ENCODE measurements at regions not wholly inside any gene's neighbourhood (a gene's known extent, or its start where the extent isn't known, plus 50 kb on each side); places are given as distances from the start of the nearest gene placed in this dataset.
A peak's percentile ranks its signal among the peaks of the same experiment; 100 is the strongest.

- TF ChIP-seq, protein P1, sequence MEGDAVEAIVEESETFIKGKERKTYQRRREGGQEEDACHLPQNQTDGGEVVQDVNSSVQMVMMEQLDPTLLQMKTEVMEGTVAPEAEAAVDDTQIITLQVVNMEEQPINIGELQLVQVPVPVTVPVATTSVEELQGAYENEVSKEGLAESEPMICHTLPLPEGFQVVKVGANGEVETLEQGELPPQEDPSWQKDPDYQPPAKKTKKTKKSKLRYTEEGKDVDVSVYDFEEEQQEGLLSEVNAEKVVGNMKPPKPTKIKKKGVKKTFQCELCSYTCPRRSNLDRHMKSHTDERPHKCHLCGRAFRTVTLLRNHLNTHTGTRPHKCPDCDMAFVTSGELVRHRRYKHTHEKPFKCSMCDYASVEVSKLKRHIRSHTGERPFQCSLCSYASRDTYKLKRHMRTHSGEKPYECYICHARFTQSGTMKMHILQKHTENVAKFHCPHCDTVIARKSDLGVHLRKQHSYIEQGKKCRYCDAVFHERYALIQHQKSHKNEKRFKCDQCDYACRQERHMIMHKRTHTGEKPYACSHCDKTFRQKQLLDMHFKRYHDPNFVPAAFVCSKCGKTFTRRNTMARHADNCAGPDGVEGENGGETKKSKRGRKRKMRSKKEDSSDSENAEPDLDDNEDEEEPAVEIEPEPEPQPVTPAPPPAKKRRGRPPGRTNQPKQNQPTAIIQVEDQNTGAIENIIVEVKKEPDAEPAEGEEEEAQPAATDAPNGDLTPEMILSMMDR (IDR thresholded peaks at IDR 0.05 in 2 of 3, conservative IDR thresholded peaks at IDR 0.05 in 1 of 3; ENCODE audit: borderline replicate concordance in 1 of 3, insufficient read depth in 1 of 3, low read depth in 2 of 3, low read length in 2 of 3): peak; percentile 28 to 87 (median 79); a peak in 5 of 6 replicates
- TF ChIP-seq ZNF274 (IDR thresholded peaks at IDR 0.05; ENCODE audit: low read depth, low read length) (no peak), ELF1 (IDR thresholded peaks at IDR 0.05; ENCODE audit: borderline replicate concordance, low read depth) (no peak), POLR2AphosphoS5 (IDR thresholded peaks at IDR 0.05; ENCODE audit: low read depth, low read length) (no peak), EZH2 (IDR thresholded peaks at IDR 0.05) (no peak), POLR2A (IDR thresholded peaks at IDR 0.05; ENCODE audit: borderline replicate concordance, extremely low read depth, insufficient read depth, insufficient read length) (no peak)
Observed at GRCh38 chr17:74085434-74085833, 118.0 kb upstream of the RPL38 start.

Measured in HCT116 (cell line).